ENCODE measurements at regions not wholly inside any gene's neighbourhood (a gene's known extent, or its start where the extent isn't known, plus 50 kb on each side); places are given as distances from the start of the nearest gene placed in this dataset.
"Not testable (repeated sequence)": the region's sequence is repeated elsewhere in the genome, so short reads cannot be mapped to it uniquely, and the experiment has no call there.

GRCh38 chr15:22250501-22251290 lies 170.4 kb downstream of the OR4M2 start:
- TF ChIP-seq, protein P1, sequence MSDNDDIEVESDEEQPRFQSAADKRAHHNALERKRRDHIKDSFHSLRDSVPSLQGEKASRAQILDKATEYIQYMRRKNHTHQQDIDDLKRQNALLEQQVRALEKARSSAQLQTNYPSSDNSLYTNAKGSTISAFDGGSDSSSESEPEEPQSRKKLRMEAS (IDR thresholded peaks at IDR 0.05; ENCODE audit: insufficient read depth, insufficient read length) = not testable (repeated sequence)
- not testable (repeated sequence) for TF ChIP-seq POLR2A (IDR thresholded peaks at IDR 0.05; ENCODE audit: low read depth, low read length)
- TF ChIP-seq, protein P2, sequence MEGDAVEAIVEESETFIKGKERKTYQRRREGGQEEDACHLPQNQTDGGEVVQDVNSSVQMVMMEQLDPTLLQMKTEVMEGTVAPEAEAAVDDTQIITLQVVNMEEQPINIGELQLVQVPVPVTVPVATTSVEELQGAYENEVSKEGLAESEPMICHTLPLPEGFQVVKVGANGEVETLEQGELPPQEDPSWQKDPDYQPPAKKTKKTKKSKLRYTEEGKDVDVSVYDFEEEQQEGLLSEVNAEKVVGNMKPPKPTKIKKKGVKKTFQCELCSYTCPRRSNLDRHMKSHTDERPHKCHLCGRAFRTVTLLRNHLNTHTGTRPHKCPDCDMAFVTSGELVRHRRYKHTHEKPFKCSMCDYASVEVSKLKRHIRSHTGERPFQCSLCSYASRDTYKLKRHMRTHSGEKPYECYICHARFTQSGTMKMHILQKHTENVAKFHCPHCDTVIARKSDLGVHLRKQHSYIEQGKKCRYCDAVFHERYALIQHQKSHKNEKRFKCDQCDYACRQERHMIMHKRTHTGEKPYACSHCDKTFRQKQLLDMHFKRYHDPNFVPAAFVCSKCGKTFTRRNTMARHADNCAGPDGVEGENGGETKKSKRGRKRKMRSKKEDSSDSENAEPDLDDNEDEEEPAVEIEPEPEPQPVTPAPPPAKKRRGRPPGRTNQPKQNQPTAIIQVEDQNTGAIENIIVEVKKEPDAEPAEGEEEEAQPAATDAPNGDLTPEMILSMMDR (IDR thresholded peaks at IDR 0.05; ENCODE audit: extremely low read depth in 1 of 2, insufficient read depth in 1 of 2, low read depth in 1 of 2, low read length in 2 of 2) = not testable (repeated sequence)
